Naive thymus-derived CD4-positive, alpha-beta T cell (primary cell): ENCODE measurements at regions not wholly inside any gene's neighbourhood (a gene's known extent, or its start where the extent isn't known, plus 50 kb on each side); places are given as distances from the start of the nearest gene placed in this dataset.
A peak's percentile ranks its signal among the peaks of the same experiment; 100 is the strongest.

ENCODE experiments used
- ATAC-seq: fragments of 150-1000 bp; cut with Tn5 transposase; 2 replicates; pipeline ENCODE4 v1.10.0; 2021; ENCODE audit warnings: mild to moderate bottlenecking, moderate library complexity
- CTCF ChIA-PET: fragments of 350-600 bp; sonication (Branson Sonifier 250); formaldehyde crosslinking; loops from one replicate; lab custom pipeline; 2021; ENCODE audit warnings: antibody characterized with exemption; lab: Charles Lee
- POLR2A ChIA-PET: fragments of 350-600 bp; sonication (Branson Sonifier 250); formaldehyde crosslinking; loops from one replicate; lab custom pipeline; 2021; ENCODE audit warnings: antibody characterized with exemption, inconsistent platforms; lab: Charles Lee
- DNase-seq, 9 donors: peaks; one replicate each; pipeline versions ENCODE4 v3.0.0 to v3.0.0-alpha.2; 2020 to 2022; ENCODE audit warnings: mixed read lengths in 1 of 9
- H3K27ac ChIP-seq: one replicate; pipeline ENCODE4 v1.7.0; 2013; ENCODE audit warnings: mild to moderate bottlenecking, low read depth, low read length, moderate library complexity
- H3K27me3 ChIP-seq, 2 donors: one replicate each; pipeline ENCODE4 v1.7.0; 2013; ENCODE audit warnings: low read length in 2 of 2, mild to moderate bottlenecking in 2 of 2, moderate library complexity in 2 of 2; ENCODE audit not compliant: control insufficient read depth in 2 of 2, insufficient read depth in 2 of 2
- H3K36me3 ChIP-seq, 3 experiments: 1 replicate in 2 of 3; 2 replicates in 1 of 3; pipeline ENCODE4 v1.7.0; 2013; ENCODE audit warnings: low read length in 3 of 3, mild to moderate bottlenecking in 3 of 3, moderate library complexity in 1 of 3; ENCODE audit not compliant: insufficient read depth in 3 of 3, control insufficient read depth in 2 of 3
- H3K4me1 ChIP-seq, 2 donors: one replicate each; pipeline ENCODE4 v1.7.0; 2013; ENCODE audit warnings: low read length in 2 of 2, mild to moderate bottlenecking in 2 of 2, moderate library complexity in 1 of 2; ENCODE audit not compliant: control insufficient read depth in 2 of 2, insufficient read depth in 2 of 2
- H3K4me3 ChIP-seq: 2 replicates; pipeline ENCODE4 v1.7.0; 2013; ENCODE audit warnings: mild to moderate bottlenecking, low read length
- H3K9me3 ChIP-seq, 3 experiments: 1 replicate in 2 of 3; 2 replicates in 1 of 3; pipeline ENCODE4 v1.7.0; 2013; ENCODE audit warnings: low read length in 3 of 3; ENCODE audit not compliant: control insufficient read depth in 2 of 3
- H3K27ac Mint-ChIP-seq, 9 donors: one replicate each; pipeline ENCODE4 v1.8.0; 2020 to 2022; ENCODE audit warnings: mixed read lengths in 9 of 9, mild to moderate bottlenecking in 8 of 9, moderate library complexity in 5 of 9, inconsistent platforms in 2 of 9
- H3K27me3 Mint-ChIP-seq, 5 donors: one replicate each; pipeline ENCODE4 v1.8.0; 2021 to 2022; ENCODE audit warnings: mixed read lengths in 5 of 5, mild to moderate bottlenecking in 1 of 5
- H3K36me3 Mint-ChIP-seq, 5 donors: one replicate each; pipeline ENCODE4 v1.8.0; 2020 to 2022; ENCODE audit warnings: mixed read lengths in 5 of 5, mild to moderate bottlenecking in 3 of 5, inconsistent platforms in 1 of 5
- H3K4me1 Mint-ChIP-seq, 7 donors: one replicate each; pipeline ENCODE4 v1.8.0; 2020 to 2022; ENCODE audit warnings: mixed read lengths in 7 of 7, mild to moderate bottlenecking in 3 of 7, inconsistent platforms in 1 of 7
- H3K4me3 Mint-ChIP-seq, 10 donors: one replicate each; pipeline ENCODE4 v1.8.0; 2020 to 2022; ENCODE audit warnings: mild to moderate bottlenecking in 10 of 10, mixed read lengths in 10 of 10, moderate library complexity in 6 of 10, inconsistent platforms in 2 of 10
- H3K9me3 Mint-ChIP-seq, 11 donors: one replicate each; pipeline ENCODE4 v1.8.0; 2020 to 2022; ENCODE audit warnings: mixed read lengths in 11 of 11, mild to moderate bottlenecking in 4 of 11, inconsistent platforms in 1 of 11, moderate library complexity in 1 of 11
- intact Hi-C, 2 donors: fragments of 100-400 bp; cut with micrococcal nuclease; formaldehyde crosslinking; loops; one replicate each; pipeline ENCODE4 v1.15.1; 2023

GRCh38 chr5:40037713-40038112 is 612.9 kb upstream of the DAB2 start:
- ChIA-PET POLR2A (no interaction called here), CTCF (no interaction called here)
- H3K27me3 Mint-ChIP-seq, result no peaks in the 10 kb centered on the region
- no peak for DNase-seq
- peaks cover 0 to 8% of the 10 kb centered on the region in 2 donors for H3K4me1 ChIP-seq
- ATAC-seq, result no peak
- H3K27me3 ChIP-seq, result no peaks in the 10 kb centered on the region
- peaks cover 0 to 4% (median 0%) of the 10 kb centered on the region in 7 donors for H3K4me1 Mint-ChIP-seq
- no peaks in the 10 kb centered on the region for H3K9me3 Mint-ChIP-seq
- H3K27ac Mint-ChIP-seq, result no peak overlapping the region
- no peak overlapping the region for H3K4me3 ChIP-seq
- H3K36me3 ChIP-seq, result no peaks in the 10 kb centered on the region
- H3K27ac ChIP-seq, result no peak overlapping the region
- no peaks in the 10 kb centered on the region for H3K36me3 Mint-ChIP-seq
- no peak overlapping the region for H3K4me3 Mint-ChIP-seq
- intact Hi-C loops, result no loop called here
- H3K9me3 ChIP-seq, result no peaks in the 10 kb centered on the region

- H3K27me3 ChIP-seq, result no peaks in the 10 kb centered on the region
- H3K4me1 ChIP-seq, result peaks cover 0 to 8% of the 10 kb centered on the region in 2 donors
- no peaks in the 10 kb centered on the region for H3K9me3 Mint-ChIP-seq
- ATAC-seq, result no peak
- ChIA-PET CTCF (no interaction called here), POLR2A (no interaction called here)
- H3K27me3 Mint-ChIP-seq, result peaks cover 0 to 7% (median 0%) of the 10 kb centered on the region in 5 donors
- H3K4me3 ChIP-seq, result no peak overlapping the region
- no peak overlapping the region for H3K4me3 Mint-ChIP-seq
- no peaks in the 10 kb centered on the region for H3K9me3 ChIP-seq
- no peaks in the 10 kb centered on the region for H3K36me3 ChIP-seq
- H3K27ac ChIP-seq, result no peak overlapping the region
- H3K4me1 Mint-ChIP-seq, result peaks cover 0 to 4% (median 0%) of the 10 kb centered on the region in 7 donors
- no peak overlapping the region for H3K27ac Mint-ChIP-seq
- intact Hi-C loops, result no loop called here
- DNase-seq, result no peak
- no peaks in the 10 kb centered on the region for H3K36me3 Mint-ChIP-seq
Measured at GRCh38 chr5:40034441-40034840, 609.7 kb upstream of the DAB2 start.

GRCh38 chr5:40033411-40033810 is 608.6 kb upstream of the DAB2 start:
- intact Hi-C loops, result no loop called here
- H3K27ac Mint-ChIP-seq, result no peak overlapping the region
- H3K4me1 Mint-ChIP-seq, result peaks cover 0 to 4% (median 1%) of the 10 kb centered on the region in 7 donors
- Histone ChIP-seq H3K4me3 (no peak overlapping the region), H3K4me1 (peaks cover 0 to 8% of the 10 kb centered on the region in 2 donors), H3K27me3 (no peaks in the 10 kb centered on the region), H3K27ac (no peak overlapping the region), H3K36me3 (no peaks in the 10 kb centered on the region), H3K9me3 (no peaks in the 10 kb centered on the region)
- POLR2A ChIA-PET, result no interaction called here
- ATAC-seq (peak; percentile 82), DNase-seq (peak in 5 of 9 donors; percentile 6 to 38 (median 24))
- no peaks in the 10 kb centered on the region for H3K36me3 Mint-ChIP-seq
- CTCF ChIA-PET, result interaction anchor here (0.5 kb wide), 1 partner anchor 316 kb away, joined by 3 read pairs; no protein-coding TSS in a partner anchor
- no peak overlapping the region for H3K4me3 Mint-ChIP-seq
- H3K27me3 Mint-ChIP-seq, result peaks cover 0 to 14% (median 3%) of the 10 kb centered on the region in 5 donors
- H3K9me3 Mint-ChIP-seq, result no peaks in the 10 kb centered on the region

GRCh38 chr5:40033009-40033408 is 608.2 kb upstream of the DAB2 start:
- no peaks in the 10 kb centered on the region for H3K27me3 ChIP-seq
- H3K4me1 Mint-ChIP-seq, result peaks cover 0 to 4% (median 1%) of the 10 kb centered on the region in 7 donors
- no peak overlapping the region for H3K4me3 ChIP-seq
- H3K4me1 ChIP-seq, result peaks cover 0 to 8% of the 10 kb centered on the region in 2 donors
- no peaks in the 10 kb centered on the region for H3K36me3 Mint-ChIP-seq
- H3K4me3 Mint-ChIP-seq, result no peak overlapping the region
- ChIA-PET POLR2A (no interaction called here), CTCF (interaction anchor here (0.5 kb wide), 1 partner anchor 316 kb away, joined by 3 read pairs; no protein-coding TSS in a partner anchor)
- no peak overlapping the region for H3K27ac ChIP-seq
- H3K9me3 ChIP-seq, result no peaks in the 10 kb centered on the region
- intact Hi-C loops, result no loop called here
- no peak overlapping the region for H3K27ac Mint-ChIP-seq
- no peaks in the 10 kb centered on the region for H3K9me3 Mint-ChIP-seq
- H3K36me3 ChIP-seq, result no peaks in the 10 kb centered on the region
- H3K27me3 Mint-ChIP-seq, result peaks cover 0 to 14% (median 3%) of the 10 kb centered on the region in 5 donors
- peak; percentile 29 for ATAC-seq
- no peak for DNase-seq

- DNase-seq (no peak), ATAC-seq (no peak)
- H3K9me3 Mint-ChIP-seq, result no peaks in the 10 kb centered on the region
- intact Hi-C loops, result no loop called here
- Histone ChIP-seq H3K9me3 (no peaks in the 10 kb centered on the region), H3K4me3 (no peak overlapping the region), H3K4me1 (peaks cover 0 to 8% of the 10 kb centered on the region in 2 donors), H3K36me3 (no peaks in the 10 kb centered on the region), H3K27ac (no peak overlapping the region), H3K27me3 (no peaks in the 10 kb centered on the region)
- POLR2A ChIA-PET, result no interaction called here
- no peak overlapping the region for H3K27ac Mint-ChIP-seq
- no peak overlapping the region for H3K4me3 Mint-ChIP-seq
- CTCF ChIA-PET, result no interaction called here
- no peaks in the 10 kb centered on the region for H3K36me3 Mint-ChIP-seq
- peaks cover 0 to 4% (median 3%) of the 10 kb centered on the region in 7 donors for H3K4me1 Mint-ChIP-seq
- peaks cover 0 to 14% (median 3%) of the 10 kb centered on the region in 5 donors for H3K27me3 Mint-ChIP-seq
Measured at GRCh38 chr5:40030661-40031060, 605.9 kb upstream of the DAB2 start.

- ChIA-PET CTCF (no interaction called here), POLR2A (no interaction called here)
- H3K4me1 Mint-ChIP-seq, result peaks cover 0 to 5% (median 4%) of the 10 kb centered on the region in 7 donors
- ATAC-seq, result no peak
- H3K9me3 Mint-ChIP-seq, result peaks cover 0 to under 1% (median 0%) of the 10 kb centered on the region in 11 donors
- H3K27me3 ChIP-seq, result no peaks in the 10 kb centered on the region
- peaks cover 0 to 8% of the 10 kb centered on the region in 2 donors for H3K4me1 ChIP-seq
- no peaks in the 10 kb centered on the region for H3K36me3 ChIP-seq
- no peaks in the 10 kb centered on the region for H3K36me3 Mint-ChIP-seq
- no peak overlapping the region for H3K27ac Mint-ChIP-seq
- intact Hi-C loops, result no loop called here
- no peaks in the 10 kb centered on the region for H3K9me3 ChIP-seq
- H3K4me3 ChIP-seq, result no peak overlapping the region
- H3K4me3 Mint-ChIP-seq, result no peak overlapping the region
- H3K27ac ChIP-seq, result no peak overlapping the region
- no peak for DNase-seq
- peaks cover 0 to 14% (median 3%) of the 10 kb centered on the region in 5 donors for H3K27me3 Mint-ChIP-seq
Measured at GRCh38 chr5:40029711-40030495, 605.1 kb upstream of the DAB2 start.

GRCh38 chr5:40027400-40027799 is 602.6 kb upstream of the DAB2 start:
- Mint-ChIP-seq H3K27me3 (peaks cover 3 to 14% (median 5%) of the 10 kb centered on the region in 5 donors), H3K27ac (no peak overlapping the region), H3K9me3 (peaks cover 0 to 3% (median 0%) of the 10 kb centered on the region in 11 donors), H3K4me3 (no peak overlapping the region), H3K4me1 (peaks cover 0 to 5% (median 0%) of the 10 kb centered on the region in 7 donors), H3K36me3 (no peaks in the 10 kb centered on the region)
- no peaks in the 10 kb centered on the region for H3K36me3 ChIP-seq
- ChIA-PET CTCF (no interaction called here), POLR2A (no interaction called here)
- H3K9me3 ChIP-seq, result no peaks in the 10 kb centered on the region
- no peak overlapping the region for H3K27ac ChIP-seq
- no peaks in the 10 kb centered on the region for H3K4me1 ChIP-seq
- H3K27me3 ChIP-seq, result no peaks in the 10 kb centered on the region
- DNase-seq (no peak), ATAC-seq (no peak)
- no peak overlapping the region for H3K4me3 ChIP-seq
- intact Hi-C loops, result no loop called here
